ENCODE measurements at regions not wholly inside any gene's neighbourhood (a gene's known extent, or its start where the extent isn't known, plus 50 kb on each side); places are given as distances from the start of the nearest gene placed in this dataset.

GRCh38 chr18:43904209-43904837 is 627.0 kb upstream of the SYT4 start:
- no peaks in the 10 kb centered on the region for H3K27me3 Mint-ChIP-seq
- H3K4me3 Mint-ChIP-seq: no peak overlapping the region
- no peaks in the 10 kb centered on the region for H3K4me1 Mint-ChIP-seq (ENCODE audit: low read depth in 2 of 2)
- H3K9me3 Mint-ChIP-seq: peaks cover 5% of the 10 kb centered on the region
- no peaks in the 10 kb centered on the region for H3K36me3 Mint-ChIP-seq
- DNase-seq (ENCODE audit: low spot score): no peak
- ATAC-seq: no peak
- no peak overlapping the region for H3K27ac Mint-ChIP-seq

DNA sequence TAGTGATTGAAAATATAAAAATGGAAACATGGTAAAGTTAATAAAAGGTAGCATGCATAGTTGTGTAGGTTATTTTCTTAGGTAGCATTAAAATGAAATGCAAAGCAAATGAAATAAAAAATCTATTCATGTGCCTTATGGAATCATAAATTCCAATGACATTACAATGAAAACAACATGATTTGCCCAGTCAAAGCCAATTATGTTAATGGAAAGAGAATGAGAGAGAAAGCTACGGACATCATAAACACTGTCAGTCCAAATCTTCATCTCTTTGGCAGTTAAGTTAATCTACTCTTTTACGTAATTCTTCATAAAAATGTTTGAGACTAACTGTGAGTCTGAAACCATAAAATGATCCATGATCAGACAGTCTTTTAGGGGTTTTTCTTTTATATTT is 636.7 kb upstream of the SYT4 start:
- H3K9me3 Mint-ChIP-seq: peaks cover 11% of the 10 kb centered on the region
- no peak overlapping the region for H3K4me3 Mint-ChIP-seq
- H3K4me1 Mint-ChIP-seq (ENCODE audit: low read depth in 2 of 2): no peaks in the 10 kb centered on the region
- H3K27ac Mint-ChIP-seq: no peak overlapping the region
- no peak for ATAC-seq
- no peak for DNase-seq (ENCODE audit: low spot score)
- no peaks in the 10 kb centered on the region for H3K27me3 Mint-ChIP-seq
- H3K36me3 Mint-ChIP-seq: peaks cover 11% of the 10 kb centered on the region

DNA sequence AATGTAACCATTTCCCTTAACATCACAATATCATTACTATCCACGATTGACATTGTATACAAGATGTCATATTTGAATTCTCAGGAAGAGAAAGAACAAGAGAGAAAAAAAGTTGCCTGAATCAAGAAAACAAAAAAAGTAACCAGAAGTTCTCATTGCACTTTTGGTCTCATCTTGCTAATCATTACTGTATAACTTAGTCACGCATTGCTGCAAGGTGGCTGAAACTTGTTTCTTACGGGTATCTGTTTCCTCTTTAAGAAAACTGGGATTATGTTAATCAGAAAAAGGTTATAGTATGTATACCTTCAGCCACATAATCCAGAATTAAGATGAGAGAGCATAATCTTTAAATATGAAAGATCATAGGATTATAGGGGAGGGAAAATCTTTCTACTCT is 639.7 kb upstream of the SYT4 start:
- Mint-ChIP-seq H3K4me3 (no peak overlapping the region), H3K27ac (no peak overlapping the region), H3K36me3 (peaks cover 3% of the 10 kb centered on the region), H3K4me1 (ENCODE audit: low read depth in 2 of 2) (no peaks in the 10 kb centered on the region), H3K27me3 (no peaks in the 10 kb centered on the region), H3K9me3 (peaks cover 3% of the 10 kb centered on the region)
- DNase-seq (ENCODE audit: low spot score) (no peak), ATAC-seq (no peak)

DNA sequence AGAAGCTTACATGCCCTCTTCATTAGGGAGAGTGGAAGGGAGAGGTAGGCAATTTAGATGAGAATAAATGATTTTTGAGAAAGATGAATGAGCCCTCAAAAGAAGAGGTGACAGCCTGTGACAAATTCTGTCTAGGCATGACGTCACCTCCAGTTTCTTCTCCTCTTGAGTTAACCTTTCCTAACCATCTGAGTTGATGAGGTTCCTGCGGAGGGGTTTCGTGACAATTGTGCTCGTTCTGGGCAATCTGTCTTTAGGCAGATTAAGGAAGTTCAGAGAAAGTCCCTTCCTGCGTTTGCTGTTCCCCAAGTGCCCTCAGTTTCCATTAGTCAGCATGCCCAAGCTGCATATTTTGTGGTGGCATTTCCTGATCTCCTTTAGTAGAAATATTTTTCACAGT is 640.2 kb upstream of the SYT4 start:
- H3K27me3 Mint-ChIP-seq: no peaks in the 10 kb centered on the region
- DNase-seq (ENCODE audit: low spot score) (no peak), ATAC-seq (no peak)
- no peak overlapping the region for H3K27ac Mint-ChIP-seq
- H3K9me3 Mint-ChIP-seq: no peaks in the 10 kb centered on the region
- no peaks in the 10 kb centered on the region for H3K36me3 Mint-ChIP-seq
- no peak overlapping the region for H3K4me3 Mint-ChIP-seq
- H3K4me1 Mint-ChIP-seq (ENCODE audit: low read depth in 2 of 2): no peaks in the 10 kb centered on the region

DNA sequence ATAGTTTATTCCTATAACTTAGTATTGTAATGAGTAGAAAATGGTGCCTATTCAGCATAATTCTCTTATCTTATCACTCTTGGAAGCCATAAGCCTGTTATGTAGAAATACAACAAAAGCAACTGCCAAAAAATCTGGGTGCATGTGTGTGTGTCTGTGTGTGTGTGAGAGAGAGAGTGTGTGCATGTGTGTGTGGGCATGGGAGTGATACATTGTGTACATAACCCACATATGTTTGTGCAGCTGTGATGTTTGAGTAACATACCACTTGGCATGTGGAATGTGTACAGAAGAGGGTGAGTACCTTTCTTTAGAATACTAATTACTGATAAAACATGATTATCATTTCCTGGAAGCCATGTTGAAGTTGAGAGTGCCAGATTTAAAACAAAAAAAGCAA is 642.3 kb upstream of the SYT4 start:
- no peak for ATAC-seq
- H3K4me3 Mint-ChIP-seq: no peak overlapping the region
- no peaks in the 10 kb centered on the region for H3K4me1 Mint-ChIP-seq (ENCODE audit: low read depth in 2 of 2)
- DNase-seq (ENCODE audit: low spot score): no peak
- no peaks in the 10 kb centered on the region for H3K9me3 Mint-ChIP-seq
- no peaks in the 10 kb centered on the region for H3K36me3 Mint-ChIP-seq
- H3K27me3 Mint-ChIP-seq: no peaks in the 10 kb centered on the region
- no peak overlapping the region for H3K27ac Mint-ChIP-seq

GRCh38 chr18:43931439-43931838 is 654.1 kb upstream of the SYT4 start:
- DNase-seq (ENCODE audit: low spot score) (no peak), ATAC-seq (no peak)
- Mint-ChIP-seq H3K36me3 (no peaks in the 10 kb centered on the region), H3K27me3 (no peaks in the 10 kb centered on the region), H3K27ac (no peak overlapping the region), H3K9me3 (no peaks in the 10 kb centered on the region), H3K4me3 (no peak overlapping the region), H3K4me1 (ENCODE audit: low read depth in 2 of 2) (no peaks in the 10 kb centered on the region)

GRCh38 chr18:43932140-43932539 is 654.9 kb upstream of the SYT4 start:
- Mint-ChIP-seq H3K36me3 (no peaks in the 10 kb centered on the region), H3K27me3 (no peaks in the 10 kb centered on the region), H3K4me1 (ENCODE audit: low read depth in 2 of 2) (no peaks in the 10 kb centered on the region), H3K27ac (no peak overlapping the region), H3K9me3 (no peaks in the 10 kb centered on the region), H3K4me3 (no peak overlapping the region)
- no peak for ATAC-seq
- DNase-seq (ENCODE audit: low spot score): no peak

DNA sequence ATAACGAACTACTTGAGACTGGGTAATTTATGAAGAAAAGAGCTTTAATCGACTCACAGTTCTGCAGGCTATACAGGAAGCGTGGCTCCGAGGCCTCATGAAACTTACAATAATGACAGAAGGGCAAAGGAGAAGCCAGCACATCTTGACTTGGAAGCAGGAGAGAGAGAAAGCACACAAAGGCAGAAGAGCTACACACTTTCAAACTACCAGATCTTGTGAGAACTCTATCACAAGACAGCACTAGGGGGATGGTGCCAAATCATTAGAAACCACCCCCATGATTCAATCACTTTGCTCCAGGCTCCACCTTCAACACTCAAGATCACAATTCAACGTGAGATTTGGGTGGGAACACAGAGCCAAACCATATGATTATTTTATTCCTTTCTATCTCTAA is 655.9 kb upstream of the SYT4 start:
- Mint-ChIP-seq H3K36me3 (no peaks in the 10 kb centered on the region), H3K27me3 (no peaks in the 10 kb centered on the region), H3K9me3 (no peaks in the 10 kb centered on the region), H3K27ac (no peak overlapping the region), H3K4me1 (ENCODE audit: low read depth in 2 of 2) (no peaks in the 10 kb centered on the region), H3K4me3 (no peak overlapping the region)
- ATAC-seq (no peak), DNase-seq (ENCODE audit: low spot score) (no peak)

DNA sequence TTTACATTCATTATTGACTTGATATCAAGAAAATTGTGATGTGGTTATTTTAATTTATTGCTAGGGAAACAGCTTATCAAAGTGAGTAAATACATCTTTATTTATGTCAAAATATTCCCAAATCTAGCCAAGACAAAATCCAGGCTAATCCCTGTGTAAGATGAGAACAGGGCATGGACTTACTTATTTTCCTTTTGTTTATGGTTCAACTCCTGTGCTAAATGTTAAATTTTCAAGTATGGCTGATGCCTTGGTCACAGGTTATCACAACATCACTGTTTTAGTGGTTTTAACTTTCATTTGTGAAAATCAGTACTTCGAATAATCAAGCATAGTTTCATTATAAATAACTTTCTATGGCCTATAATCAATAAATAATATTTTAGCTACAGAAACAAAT is 657.0 kb upstream of the SYT4 start:
- ATAC-seq (no peak), DNase-seq (ENCODE audit: low spot score) (no peak)
- H3K27me3 Mint-ChIP-seq: no peaks in the 10 kb centered on the region

DNA sequence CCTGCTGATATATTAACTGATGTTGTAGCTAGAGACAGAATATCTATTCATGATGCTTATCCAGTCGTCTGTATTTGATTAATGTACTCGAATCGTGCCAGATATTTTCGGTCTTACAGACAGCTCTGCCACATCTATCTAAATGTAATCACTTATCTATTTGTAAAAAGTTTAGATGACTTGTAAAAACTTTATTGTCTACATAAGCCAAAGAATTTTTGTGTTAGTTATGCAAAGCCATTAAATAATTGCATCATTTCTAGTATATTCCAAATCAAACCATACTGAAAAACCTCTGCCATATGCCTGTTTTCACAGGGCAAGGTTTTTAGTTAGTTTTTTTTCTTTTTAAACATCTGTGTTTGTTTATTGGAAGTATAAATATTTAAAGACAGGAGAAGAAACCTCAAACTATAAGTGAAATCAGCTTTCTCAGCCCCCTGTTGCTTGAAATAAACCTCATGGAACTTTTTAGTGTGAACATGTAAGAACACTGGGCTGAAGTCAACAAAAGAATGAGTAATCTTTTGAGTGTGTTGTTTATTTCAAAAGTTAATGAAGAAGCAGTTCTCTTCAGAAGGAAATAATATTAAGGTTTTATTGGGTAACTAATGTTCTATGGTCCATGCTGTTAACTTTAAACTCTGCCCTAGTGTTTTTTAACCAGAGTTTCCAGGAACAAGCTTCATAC is 657.6 kb upstream of the SYT4 start:
- H3K27ac Mint-ChIP-seq: no peak overlapping the region
- H3K36me3 Mint-ChIP-seq: no peaks in the 10 kb centered on the region
- DNase-seq (ENCODE audit: low spot score) (no peak), ATAC-seq (no peak)
- H3K9me3 Mint-ChIP-seq: peaks cover 4% of the 10 kb centered on the region
- H3K4me1 Mint-ChIP-seq (ENCODE audit: low read depth in 2 of 2): no peaks in the 10 kb centered on the region
- no peaks in the 10 kb centered on the region for H3K27me3 Mint-ChIP-seq
- no peak overlapping the region for H3K4me3 Mint-ChIP-seq

More for the DNA sequence above, 657.0 kb upstream of the SYT4 start:
- Mint-ChIP-seq H3K27ac (no peak overlapping the region), H3K4me1 (ENCODE audit: low read depth in 2 of 2) (no peaks in the 10 kb centered on the region), H3K9me3 (peaks cover under 1% of the 10 kb centered on the region), H3K4me3 (no peak overlapping the region), H3K36me3 (no peaks in the 10 kb centered on the region)

DNA sequence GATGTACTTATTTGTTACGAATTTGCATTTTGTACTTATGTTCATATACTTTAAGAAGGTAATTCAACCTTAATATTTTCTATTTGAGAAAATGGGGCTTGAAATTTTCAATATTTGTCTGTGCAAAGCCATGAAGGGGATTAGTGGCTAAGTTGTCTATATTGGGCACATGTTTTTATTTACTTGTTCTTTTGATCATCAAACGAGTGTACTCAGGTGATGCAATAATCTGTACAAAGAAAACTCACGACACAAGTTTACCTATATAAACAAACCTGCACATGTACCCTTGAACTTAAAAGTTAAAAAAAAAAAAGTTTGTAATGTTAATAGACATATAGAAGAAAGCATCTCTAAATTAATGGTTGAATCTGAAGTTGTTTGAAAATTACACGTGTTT is 658.9 kb upstream of the SYT4 start:
- Mint-ChIP-seq H3K9me3 (peaks cover 4% of the 10 kb centered on the region), H3K4me1 (ENCODE audit: low read depth in 2 of 2) (no peaks in the 10 kb centered on the region), H3K27ac (no peak overlapping the region), H3K4me3 (no peak overlapping the region), H3K27me3 (no peaks in the 10 kb centered on the region), H3K36me3 (no peaks in the 10 kb centered on the region)
- ATAC-seq (no peak), DNase-seq (ENCODE audit: low spot score) (no peak)

DNA sequence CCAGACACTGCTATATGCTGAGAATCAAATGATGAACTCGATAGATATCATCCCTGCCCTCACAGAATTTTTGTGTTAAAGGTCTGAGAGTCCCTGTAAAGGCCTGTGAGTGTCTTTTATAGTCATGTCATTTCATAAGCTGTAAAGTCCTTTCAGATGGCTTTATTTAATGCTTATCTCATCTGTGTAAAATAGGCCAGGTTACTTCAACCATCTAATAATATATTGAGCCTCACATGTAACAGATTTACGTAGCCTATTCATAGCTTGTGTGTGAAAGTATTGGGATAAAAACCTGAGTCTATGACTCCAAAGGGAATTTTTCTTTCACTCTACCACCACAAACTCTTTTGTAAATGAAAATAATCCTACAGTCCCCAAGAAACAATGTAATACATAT is 672.0 kb upstream of the SYT4 start:
- Mint-ChIP-seq H3K9me3 (peaks cover 5% of the 10 kb centered on the region), H3K27me3 (no peaks in the 10 kb centered on the region), H3K27ac (no peak overlapping the region), H3K4me3 (no peak overlapping the region), H3K4me1 (ENCODE audit: low read depth in 2 of 2) (no peaks in the 10 kb centered on the region), H3K36me3 (no peaks in the 10 kb centered on the region)
- no peak for ATAC-seq
- DNase-seq (ENCODE audit: low spot score): no peak

DNA sequence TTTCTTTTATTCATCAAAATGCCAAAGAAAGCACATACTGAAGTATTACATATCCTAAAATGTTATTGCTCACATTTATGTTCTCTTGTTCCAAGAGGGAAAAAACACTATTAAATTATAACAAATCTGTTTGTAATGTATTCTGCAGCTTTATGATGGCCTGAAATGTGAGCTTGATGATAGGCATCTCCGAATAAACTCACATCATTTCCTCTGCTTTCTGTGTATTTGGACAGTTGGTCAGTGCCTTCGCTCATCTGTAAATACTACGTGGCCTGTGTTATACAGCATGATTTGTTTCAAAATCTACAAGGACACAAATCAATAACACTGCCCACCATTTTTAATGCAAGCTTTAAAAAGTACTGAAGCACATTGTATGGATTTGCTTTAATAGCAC is 672.8 kb upstream of the SYT4 start:
- no peak overlapping the region for H3K4me3 Mint-ChIP-seq
- ATAC-seq (no peak), DNase-seq (ENCODE audit: low spot score) (no peak)
- peaks cover 5% of the 10 kb centered on the region for H3K9me3 Mint-ChIP-seq
- H3K4me1 Mint-ChIP-seq (ENCODE audit: low read depth in 2 of 2): no peaks in the 10 kb centered on the region
- H3K36me3 Mint-ChIP-seq: no peaks in the 10 kb centered on the region
- H3K27me3 Mint-ChIP-seq: no peaks in the 10 kb centered on the region
- no peak overlapping the region for H3K27ac Mint-ChIP-seq

GRCh38 chr18:43952398-43952797 is 675.1 kb upstream of the SYT4 start:
- Mint-ChIP-seq H3K27me3 (no peaks in the 10 kb centered on the region), H3K9me3 (no peaks in the 10 kb centered on the region), H3K27ac (no peak overlapping the region), H3K4me3 (no peak overlapping the region), H3K36me3 (no peaks in the 10 kb centered on the region), H3K4me1 (ENCODE audit: low read depth in 2 of 2) (no peaks in the 10 kb centered on the region)
- DNase-seq (ENCODE audit: low spot score): no peak
- no peak for ATAC-seq

- Mint-ChIP-seq H3K9me3 (peaks cover 4% of the 10 kb centered on the region), H3K4me3 (no peak overlapping the region), H3K27me3 (no peaks in the 10 kb centered on the region), H3K4me1 (ENCODE audit: low read depth in 2 of 2) (no peaks in the 10 kb centered on the region), H3K27ac (no peak overlapping the region), H3K36me3 (no peaks in the 10 kb centered on the region)
- DNase-seq (ENCODE audit: low spot score) (no peak), ATAC-seq (no peak)
These were observed 684.4 kb upstream of the SYT4 start for GRCh38 chr18:43961722-43962121.

Data from natural killer cell treated with Interleukin-12 subunit alpha and Interleukin-12 subunit beta and Interleukin-15 and Interleukin-18, amount 100 ng/mL, for 72 hours (primary cell).